NCI-H2227 (cell line): ENCODE measurements at regions not wholly inside any gene's neighbourhood (a gene's known extent, or its start where the extent isn't known, plus 50 kb on each side); places are given as distances from the start of the nearest gene placed in this dataset.
"Not testable (repeated sequence)": the region's sequence is repeated elsewhere in the genome, so short reads cannot be mapped to it uniquely, and the experiment has no call there.

Experiments
- DNase-seq: peaks from one replicate; lab custom pipeline; 2025; ENCODE audit not compliant: unreplicated experiment; lab: John Stamatoyannopoulos, UW

DNA sequence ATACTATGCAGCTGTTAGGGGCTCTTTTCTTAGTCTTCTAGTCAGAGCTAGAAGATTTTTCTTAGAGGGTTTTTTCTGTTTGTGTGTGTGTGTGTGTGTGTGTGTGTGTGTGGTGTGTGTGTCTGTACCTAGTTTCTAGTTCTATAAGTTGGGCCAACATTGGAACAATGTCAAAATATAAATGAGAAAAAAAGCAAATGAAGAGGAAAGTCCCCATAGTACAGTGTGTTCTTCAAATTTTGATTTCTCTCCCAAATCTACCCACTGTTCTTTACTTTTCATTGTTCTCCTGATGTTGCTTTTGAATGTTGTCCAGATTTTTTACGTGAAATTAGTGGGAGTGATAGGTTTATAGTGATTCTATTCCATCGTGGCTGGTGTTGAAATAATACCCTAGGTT, 2153.4 kb upstream of the RAG2 start:
- no peak for DNase-seq

DNA sequence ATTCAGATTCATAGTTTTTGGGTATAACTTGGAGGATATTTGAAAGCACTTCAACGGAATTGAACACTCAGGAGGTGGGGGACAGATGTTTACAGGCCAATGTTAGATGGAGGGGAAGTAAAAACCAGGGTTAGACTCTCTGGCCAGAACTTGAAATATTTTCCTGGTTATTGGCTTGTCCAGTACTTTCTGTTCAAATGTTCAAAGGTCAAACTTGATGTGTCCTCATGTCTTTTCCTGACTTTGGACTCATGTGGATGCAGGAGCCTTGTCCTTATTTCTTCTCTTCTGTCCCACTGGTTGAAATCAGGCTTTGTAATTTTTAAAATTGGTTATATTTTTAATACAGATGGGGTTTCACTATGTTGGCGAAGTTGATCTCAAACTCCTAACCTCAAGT, 2148.5 kb upstream of the RAG2 start:
- DNase-seq, result not testable (repeated sequence)

DNA sequence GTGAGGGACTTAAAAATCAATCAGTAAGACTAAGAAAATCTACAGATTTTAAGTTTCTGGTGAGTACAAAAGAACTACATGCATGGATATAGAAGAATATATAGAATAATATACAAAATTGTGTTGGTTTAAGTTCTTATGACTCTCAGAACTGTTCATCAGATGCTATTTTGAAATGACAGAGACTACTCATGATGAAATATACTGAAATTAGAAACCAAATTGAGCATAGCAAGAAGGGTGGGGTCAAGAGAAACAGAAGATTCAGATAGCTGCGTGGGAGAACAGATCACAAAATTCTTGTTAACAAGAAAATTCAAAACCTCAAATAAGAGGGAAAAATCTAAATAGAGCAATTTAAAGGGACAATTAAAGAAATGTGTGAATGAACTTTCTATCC, 2125.3 kb upstream of the RAG2 start:
- DNase-seq, result no peak

DNA sequence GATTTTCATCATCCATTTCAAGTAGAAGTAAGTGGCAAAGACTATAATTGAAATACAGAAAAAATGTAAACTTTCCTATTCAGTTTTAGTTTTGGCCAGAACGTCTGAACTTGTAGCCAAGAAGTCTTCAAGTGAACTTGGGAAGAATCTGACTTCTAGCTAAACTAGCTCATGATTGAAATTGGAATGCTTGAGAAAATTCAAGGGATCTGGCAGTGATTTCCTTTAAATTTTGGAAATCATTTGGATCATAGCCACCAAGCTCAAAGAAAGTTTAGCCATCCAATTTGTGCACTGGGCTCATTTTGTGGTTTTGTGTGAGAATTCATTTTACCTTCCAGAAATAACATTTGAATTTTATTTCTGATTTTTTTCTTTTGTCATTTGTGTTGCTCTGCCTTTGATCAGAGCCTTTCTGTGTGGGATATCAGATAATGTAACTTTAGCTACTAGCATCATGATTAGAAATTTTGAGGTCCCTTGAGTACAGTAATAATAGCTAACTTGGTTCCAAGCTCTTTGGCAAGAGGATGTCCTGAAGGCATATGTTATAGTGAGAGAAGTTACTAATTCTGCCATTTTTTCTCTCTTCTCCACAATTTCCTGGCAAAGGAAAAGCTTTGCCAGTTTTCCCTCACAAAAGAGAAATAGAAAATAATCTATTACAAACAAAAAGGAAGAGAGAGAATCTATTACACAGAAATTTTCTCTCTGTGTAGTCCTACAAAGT, 2123.7 kb upstream of the RAG2 start:
- no peak for DNase-seq

DNA sequence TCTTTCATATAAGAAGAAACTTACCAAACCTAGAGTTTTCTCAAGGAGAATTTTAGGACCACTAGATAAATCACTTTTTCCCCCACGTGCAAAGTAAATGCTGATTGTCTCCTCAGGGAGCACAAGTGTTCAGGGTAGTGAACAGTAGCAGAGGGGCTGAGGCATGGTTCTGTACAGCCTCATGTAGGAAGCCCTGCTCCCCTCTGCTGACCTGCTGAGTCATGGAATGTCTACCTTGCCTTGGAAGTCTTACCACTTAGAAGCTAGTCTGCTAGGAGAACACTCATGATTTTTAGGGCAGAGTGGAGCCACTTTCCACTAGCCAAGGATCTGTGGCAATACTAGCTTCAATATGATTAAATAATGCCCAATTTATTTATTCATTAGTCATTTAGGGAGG, 2120.6 kb upstream of the RAG2 start:
- DNase-seq, result no peak

DNA sequence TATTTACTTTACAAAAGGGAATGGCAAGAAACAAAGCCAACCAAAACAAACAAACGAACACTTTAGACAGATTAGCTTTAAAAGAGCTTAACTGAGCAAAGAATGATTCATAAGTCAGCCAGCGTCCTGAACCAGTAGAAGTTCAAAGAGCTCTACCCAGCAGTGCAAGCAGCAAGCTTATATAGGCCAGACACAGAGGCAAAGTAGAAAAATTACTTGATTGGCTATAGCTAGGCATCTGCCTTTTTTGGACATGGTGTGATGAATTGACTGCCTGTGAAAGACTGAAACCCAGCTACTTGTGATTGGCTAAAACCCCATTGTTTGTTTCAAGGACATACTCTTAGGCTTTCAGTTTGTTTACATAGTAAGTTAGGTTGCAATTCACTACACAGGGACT, 2120.0 kb upstream of the RAG2 start:
- no peak for DNase-seq

DNA sequence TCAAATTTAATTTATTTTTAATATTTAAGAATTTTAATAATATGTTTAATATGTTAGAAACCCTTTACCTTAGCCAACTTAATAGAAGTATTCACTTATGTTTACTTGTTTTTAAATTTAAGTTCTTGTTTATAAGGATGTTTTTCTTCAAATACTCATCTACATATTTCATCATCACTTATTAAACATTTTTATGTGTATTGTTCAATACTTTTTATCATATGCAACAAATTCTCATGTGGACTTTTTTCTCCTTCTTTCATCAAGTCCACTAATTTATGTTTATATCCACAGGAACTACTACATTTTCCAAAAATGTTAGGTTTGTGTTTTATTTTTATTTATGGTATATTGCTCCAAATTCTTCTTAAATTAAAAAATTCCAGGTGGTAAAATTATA, 2113.1 kb upstream of the RAG2 start:
- no peak for DNase-seq

DNA sequence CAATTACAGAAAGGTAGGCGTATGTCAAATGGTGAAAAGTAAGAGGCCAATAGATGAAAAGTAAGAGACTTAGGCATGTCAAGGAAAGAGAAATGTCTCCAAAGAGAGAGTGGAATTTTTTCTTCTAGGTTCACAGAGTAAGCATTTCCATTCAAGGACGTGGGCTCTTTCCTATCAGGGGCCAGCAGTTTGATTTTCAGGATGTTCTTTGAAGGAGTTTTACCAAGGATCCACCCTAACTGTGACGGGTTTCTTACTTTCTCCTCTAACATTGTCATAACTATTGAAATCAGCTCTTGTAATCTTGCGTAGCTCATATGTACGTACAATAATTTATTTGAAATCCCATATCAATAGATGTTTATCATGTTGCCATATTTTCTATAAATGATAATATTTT, 2112.2 kb upstream of the RAG2 start:
- no peak for DNase-seq

DNA sequence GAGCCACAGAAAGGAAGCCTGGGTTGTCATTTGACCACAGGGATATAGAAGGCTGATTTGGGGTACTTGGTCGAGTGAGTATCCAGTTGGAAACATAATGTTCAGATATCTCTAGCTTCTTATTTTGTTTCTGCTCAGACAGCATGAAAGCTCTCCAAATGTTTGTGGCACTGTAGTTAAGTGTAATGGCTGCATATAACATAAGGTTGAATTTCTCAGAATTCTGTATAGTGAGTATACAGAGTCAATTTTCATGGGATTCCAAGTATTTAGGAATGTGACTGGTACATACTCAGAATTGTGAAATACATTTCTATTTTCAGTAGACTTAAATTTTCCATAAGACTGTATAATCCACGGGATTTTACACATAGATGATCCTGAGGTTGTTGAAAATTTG, 2102.1 kb upstream of the RAG2 start:
- DNase-seq, result no peak

DNA sequence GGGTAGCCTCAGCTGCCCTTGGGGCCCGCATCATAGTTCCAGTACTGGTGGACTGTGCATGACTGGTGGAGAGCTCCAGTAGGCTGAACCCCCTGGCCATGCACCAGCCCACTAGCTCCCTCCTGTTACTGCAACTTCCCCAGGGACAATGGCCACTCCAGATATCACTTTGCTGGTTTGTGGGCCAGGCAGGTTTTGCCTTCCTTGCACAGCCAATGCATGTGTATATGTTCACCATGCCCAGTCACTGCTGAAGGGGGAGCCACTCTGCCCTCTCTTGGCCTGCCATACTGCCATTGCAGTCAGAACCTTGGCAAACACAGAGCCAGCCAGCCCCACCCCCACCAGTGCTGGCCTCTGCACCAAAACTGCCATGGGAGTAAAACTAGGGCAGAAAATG, 2095.3 kb upstream of the RAG2 start:
- DNase-seq, result no peak

DNA sequence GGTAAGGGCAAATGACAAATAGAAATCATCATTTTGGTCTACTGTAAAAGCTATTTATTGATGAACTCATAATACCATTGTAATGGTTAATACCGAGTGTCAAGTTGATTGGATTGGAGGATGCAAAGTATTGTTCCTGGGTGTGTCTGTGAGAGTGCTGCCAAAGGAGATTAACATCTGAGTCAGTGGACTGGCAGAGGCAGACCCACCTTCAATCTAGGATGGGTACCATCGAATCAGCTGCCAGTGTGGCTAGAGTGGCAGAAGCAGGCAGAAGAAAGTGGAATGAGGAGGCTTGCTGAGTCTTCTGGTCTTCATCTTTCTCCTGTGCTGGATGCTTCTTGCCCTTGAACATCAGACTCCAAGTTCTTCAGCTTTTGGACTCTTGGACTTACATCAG, 2092.2 kb upstream of the RAG2 start:
- not testable (repeated sequence) for DNase-seq

DNA sequence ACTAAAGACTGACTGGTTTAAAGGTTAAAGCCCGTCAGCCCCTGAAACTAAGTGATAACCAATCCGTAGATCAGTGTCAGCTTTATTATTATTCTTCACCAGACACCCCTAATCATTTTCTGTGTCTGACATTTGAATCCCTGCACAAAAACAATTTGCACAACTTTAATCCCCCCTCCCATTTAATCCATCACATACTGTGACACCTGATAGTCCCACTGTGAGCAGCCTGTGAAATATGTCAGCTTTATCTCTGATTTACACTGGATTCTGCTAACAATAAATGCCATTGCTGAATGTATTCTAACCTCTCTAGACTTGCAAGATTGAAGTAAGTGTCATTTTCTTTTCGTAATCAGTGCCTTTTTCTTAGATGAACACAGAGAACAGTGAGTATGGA, 2089.0 kb upstream of the RAG2 start:
- DNase-seq, result no peak

DNA sequence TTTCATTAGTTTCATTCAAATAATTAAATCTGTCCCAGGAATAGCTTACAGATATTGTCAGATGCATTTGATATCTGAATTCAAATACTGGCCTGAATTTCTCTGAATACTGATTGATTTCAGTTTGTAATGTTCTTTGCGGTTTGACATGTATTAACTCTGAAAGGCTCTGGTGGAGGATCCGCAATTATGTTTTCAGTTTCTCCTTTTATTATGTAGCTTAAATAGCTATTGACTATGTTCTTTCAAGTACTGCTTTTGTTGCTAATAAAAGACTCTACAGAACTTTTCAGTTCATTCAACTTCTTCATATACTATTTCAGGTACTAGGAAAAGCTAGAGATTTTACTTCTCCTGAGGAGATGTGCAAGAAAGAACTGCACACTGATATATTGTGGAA, 2085.4 kb upstream of the RAG2 start:
- no peak for DNase-seq

DNA sequence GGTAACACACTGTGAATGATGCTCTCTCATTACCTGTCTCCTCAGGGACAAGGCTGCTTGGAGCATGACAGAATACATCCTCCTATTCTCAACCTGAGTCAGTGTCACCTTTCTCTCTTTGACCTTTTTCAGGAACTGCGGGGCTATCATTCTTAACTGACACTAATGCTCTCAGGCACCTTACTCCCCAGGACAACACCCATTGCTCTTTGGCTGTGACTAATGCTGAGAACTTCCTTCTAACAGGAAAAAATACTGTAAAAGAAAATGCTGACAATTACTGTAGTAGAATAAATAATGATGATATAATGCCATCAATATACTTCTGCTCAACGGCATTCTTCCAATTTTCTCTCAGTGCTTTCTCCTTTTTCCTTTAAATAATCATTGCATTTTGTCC, 2082.7 kb upstream of the RAG2 start:
- DNase-seq, result no peak

DNA sequence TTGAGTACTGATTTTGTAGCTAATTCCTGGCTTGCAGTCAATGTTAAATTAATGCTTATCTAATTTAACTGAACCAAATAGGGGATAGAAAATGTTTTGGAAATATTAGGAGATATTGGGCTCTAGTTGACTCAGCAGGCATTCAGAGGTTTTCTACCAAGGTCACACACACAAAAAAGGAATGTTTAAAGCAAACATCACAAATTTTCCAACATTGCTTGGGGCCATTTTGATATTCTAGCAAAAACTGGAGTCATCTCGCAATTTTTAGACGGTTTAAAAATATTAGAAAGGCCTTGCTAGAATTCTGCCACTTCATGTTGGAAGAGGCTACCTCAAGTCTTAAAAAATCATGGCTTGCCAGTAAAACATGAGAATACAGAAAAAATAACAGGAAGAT, 2082.1 kb upstream of the RAG2 start:
- DNase-seq, result no peak

DNA sequence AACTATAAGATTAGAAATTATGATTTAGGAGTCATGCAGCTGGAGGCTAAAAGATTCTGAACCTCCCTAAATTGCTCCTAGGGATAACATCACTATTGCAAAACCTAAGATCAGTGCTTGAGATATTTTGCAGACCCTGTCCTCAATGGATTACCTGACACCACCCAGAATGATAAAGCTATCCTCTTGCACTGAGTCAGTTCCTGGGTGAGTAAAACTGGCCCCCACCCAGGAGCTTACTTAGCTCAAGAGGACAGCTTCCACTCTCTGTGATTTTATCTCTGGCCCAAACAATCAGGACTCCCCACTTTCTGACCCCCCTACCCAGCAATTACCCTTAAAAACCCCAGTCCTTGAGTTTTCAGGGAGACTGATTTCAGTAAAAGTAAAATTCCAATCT, 2074.4 kb upstream of the RAG2 start:
- DNase-seq, result no peak

DNA sequence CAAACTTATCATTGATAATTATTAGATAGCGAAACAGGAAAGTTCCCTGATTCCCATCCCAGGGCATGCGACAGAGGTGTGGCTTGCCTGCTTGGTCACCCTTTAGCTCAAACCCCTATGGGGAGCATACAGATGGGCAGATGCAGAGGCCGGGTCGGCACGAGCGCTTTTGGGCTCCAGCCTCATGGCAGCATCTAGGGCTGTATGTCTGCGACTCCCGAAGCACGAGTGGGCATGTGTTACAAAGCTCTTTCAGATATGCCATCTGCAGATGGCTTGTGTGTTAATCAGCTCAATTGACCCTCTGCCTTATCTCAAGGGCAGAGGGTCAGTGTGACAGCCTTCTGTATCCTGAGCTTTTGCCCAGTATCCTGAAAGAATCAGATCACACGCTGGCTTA, 2069.3 kb upstream of the RAG2 start:
- no peak for DNase-seq

DNA sequence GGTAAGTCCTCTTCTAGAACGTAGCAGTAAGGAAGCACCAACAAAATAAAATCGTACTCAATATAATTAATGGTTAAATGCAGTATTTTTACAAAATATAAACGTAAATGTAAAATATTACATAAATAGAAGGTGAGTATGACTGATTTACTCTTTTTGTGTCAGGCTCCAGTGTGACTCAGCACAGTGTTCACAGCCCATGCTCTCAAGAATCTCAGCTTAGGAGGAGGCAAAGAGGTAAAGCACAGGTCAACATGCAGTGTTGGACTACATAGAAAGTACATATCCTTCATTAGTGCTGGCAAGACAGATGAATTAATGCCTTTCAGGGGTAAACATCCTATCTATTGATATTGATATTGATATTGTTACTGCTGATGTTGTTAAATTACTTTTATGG, 2050.6 kb upstream of the RAG2 start:
- DNase-seq, result no peak

DNA sequence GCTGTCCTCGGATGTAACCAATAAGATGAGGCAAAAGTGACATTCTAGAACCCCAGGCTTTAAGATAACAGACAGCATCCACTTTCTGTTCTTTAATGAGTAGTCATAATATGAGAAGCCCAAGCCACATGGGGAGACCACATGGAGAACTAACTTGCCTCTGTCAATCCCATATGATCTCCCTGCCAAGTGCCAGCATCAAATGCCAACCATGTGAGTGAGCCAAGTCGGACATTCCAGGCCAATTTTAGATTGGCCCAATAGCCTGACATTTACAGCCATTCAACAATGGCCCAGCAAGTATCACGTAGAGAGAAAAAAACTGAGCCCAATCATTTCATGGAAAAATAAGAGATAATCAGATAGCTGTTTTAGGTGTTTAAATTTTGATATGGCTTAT, 2048.3 kb upstream of the RAG2 start:
- no peak for DNase-seq

DNA sequence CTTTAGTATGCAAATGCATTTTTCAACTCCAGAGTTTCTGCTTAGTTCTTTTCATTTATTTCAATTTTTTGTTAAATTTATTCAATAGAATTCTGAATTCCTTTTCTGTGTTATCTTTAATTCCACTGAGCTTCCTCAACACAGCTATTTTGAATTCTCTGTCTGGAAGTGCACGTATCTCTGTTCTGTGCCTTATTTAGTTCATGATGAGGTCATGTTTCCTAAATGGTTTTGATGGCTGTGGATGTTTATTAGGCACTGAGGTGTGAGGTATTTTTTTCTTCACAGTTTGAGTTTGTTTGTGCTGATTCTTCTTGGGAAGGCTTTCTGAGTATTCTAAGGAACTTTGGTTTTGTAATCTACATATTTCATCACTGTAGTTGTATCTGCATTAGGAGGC, 2042.8 kb upstream of the RAG2 start:
- no peak for DNase-seq

DNA sequence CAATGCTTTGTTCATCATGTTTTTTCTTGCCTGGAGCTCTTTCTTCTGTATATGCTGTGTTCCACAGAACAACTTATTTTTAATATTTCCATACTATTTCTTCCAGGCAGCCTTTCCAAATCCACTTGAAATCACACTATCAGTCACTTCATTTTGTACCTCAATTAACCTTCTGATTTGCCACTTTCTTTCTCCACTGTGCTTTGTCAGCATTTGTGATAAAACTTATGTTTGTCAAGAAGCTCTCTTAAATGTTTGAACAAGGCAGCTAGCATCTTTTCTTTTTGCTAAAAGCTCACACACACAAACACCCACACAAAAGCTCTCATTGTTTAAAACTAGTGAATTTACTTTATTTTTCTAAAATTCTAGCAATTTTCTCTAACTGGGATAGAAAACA, 2014.7 kb upstream of the RAG2 start:
- DNase-seq, result no peak

DNA sequence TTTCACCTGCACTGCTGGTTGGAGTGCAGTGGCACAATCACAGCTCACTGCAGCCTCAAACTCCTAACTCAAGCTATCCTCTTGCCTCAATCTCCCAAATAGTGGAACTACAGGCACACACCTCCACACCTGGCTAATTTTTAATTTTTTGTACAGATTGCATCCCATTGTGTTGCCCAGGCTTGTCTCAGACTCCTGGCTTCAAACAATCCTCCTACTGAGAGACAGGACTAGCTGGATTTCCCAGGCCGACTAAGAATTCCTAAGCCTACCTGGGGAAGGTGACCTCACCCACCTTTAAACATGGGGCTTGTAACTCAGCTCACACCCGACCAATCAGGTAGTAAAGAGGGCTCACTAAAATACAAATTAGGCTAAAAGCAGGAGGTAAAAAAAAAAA, 2003.3 kb upstream of the RAG2 start:
- not testable (repeated sequence) for DNase-seq

DNA sequence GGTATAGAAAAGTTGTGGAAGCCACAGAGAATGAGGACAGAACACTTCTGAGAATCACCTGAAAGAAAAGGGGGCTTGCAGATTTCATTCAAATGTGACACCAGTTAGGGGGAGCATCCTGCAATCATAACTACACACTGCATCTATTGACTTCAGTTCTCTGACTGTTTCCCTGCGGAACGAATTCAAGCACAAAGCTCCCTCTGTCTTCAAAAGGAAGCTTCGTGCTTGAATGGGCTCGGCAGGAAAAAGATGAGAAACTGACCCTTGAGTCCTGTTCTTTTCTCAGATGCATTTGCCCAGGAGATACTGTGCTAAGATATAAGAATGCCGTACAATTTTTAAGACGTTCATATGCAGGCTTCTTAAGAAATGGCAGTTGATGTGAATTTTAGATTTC, 2000.4 kb upstream of the RAG2 start:
- DNase-seq, result no peak
